GM23248 (cell line): ENCODE measurements at regions not wholly inside any gene's neighbourhood (a gene's known extent, or its start where the extent isn't known, plus 50 kb on each side); places are given as distances from the start of the nearest gene placed in this dataset.

Source experiments
- DNase-seq: peaks from one replicate; pipeline ENCODE4 v3.0.0-alpha.2; 2015
- H2AFZ ChIP-seq: fragments of 200-600 bp; sonication (generic); 2 replicates; pipeline ENCODE4 v1.6.1; 2016; ENCODE audit warnings: antibody characterized with exemption
- H3F3A ChIP-seq: fragments of 200-600 bp; sonication (generic); 2 replicates; pipeline ENCODE4 v1.6.1; 2016; ENCODE audit warnings: mild to moderate bottlenecking, antibody characterized with exemption, mixed run types; ENCODE audit not compliant: insufficient read depth
- H3K27ac ChIP-seq: fragments of 200-600 bp; sonication (generic); 2 replicates; pipeline ENCODE4 v1.5.1; 2016; ENCODE audit warnings: mild to moderate bottlenecking
- H3K27me3 ChIP-seq: fragments of 200-600 bp; sonication (generic); replicated peaks from 2 replicates; pipeline ENCODE4 v1.6.1; 2016; ENCODE audit warnings: mild to moderate bottlenecking; ENCODE audit not compliant: insufficient read depth
- H3K36me3 ChIP-seq: fragments of 200-600 bp; sonication (generic); 2 replicates; pipeline ENCODE4 v1.6.1; 2016; ENCODE audit warnings: low read depth, mild to moderate bottlenecking
- H3K4me1 ChIP-seq: fragments of 200-600 bp; sonication (generic); 2 replicates; pipeline ENCODE4 v1.6.1; 2016; ENCODE audit warnings: mild to moderate bottlenecking; ENCODE audit not compliant: insufficient read depth
- H3K4me2 ChIP-seq: fragments of 200-600 bp; sonication (generic); one replicate; pipeline ENCODE4 v1.6.1; 2016; ENCODE audit warnings: mild to moderate bottlenecking; ENCODE audit not compliant: unreplicated experiment
- H3K4me3 ChIP-seq: fragments of 200-600 bp; sonication (generic); 2 replicates; pipeline ENCODE4 v1.5.1; 2016; ENCODE audit warnings: mild to moderate bottlenecking
- H3K79me2 ChIP-seq: fragments of 200-600 bp; sonication (generic); 2 replicates; pipeline ENCODE4 v1.6.1; 2016; ENCODE audit warnings: mild to moderate bottlenecking; ENCODE audit not compliant: insufficient read depth
- H3K9ac ChIP-seq: fragments of 200-600 bp; sonication (generic); 2 replicates; pipeline ENCODE4 v1.6.1; 2016; ENCODE audit warnings: mild to moderate bottlenecking
- H3K9me2 ChIP-seq: fragments of 200-600 bp; sonication (generic); 2 replicates; pipeline ENCODE4 v1.6.1; 2016; ENCODE audit warnings: mixed run types, mild to moderate bottlenecking, moderate library complexity; ENCODE audit not compliant: insufficient read depth
- H3K9me3 ChIP-seq: fragments of 200-600 bp; sonication (generic); one replicate; pipeline ENCODE4 v1.6.1; 2017; ENCODE audit warnings: low read depth
- H4K20me1 ChIP-seq: fragments of 200-600 bp; sonication (generic); 2 replicates; pipeline ENCODE4 v1.6.0; 2016; ENCODE audit not compliant: insufficient read depth
- EZH2 ChIP-seq: fragments of 200-600 bp; sonication (generic); IDR thresholded peaks from 2 replicates; pipeline ENCODE4 v1.6.1; 2018; ENCODE audit warnings: antibody characterized with exemption, mild to moderate bottlenecking; ENCODE audit not compliant: insufficient read depth, poor library complexity, severe bottlenecking
- EZH2phosphoT487 ChIP-seq: fragments of 200-600 bp; sonication (generic); IDR thresholded peaks from 2 replicates; pipeline ENCODE4 v1.6.1; 2018; ENCODE audit warnings: antibody characterized with exemption, moderate library complexity, mild to moderate bottlenecking, low read depth; ENCODE audit not compliant: insufficient read depth
- WGBS, 2 experiments: methylation state at CpG; one replicate each; pipeline ENCODE4 v1.1.6; 2015 to 2017; ENCODE audit warnings: low lambda C conversion rate in 2 of 2, low coverage in 1 of 2; ENCODE audit errors: missing lambda C conversion rate in 2 of 2; 5-methylcytosine and 5-hydroxymethylcytosine counted together
- in situ Hi-C: fragments of 300-500 bp; cut with MboI; formaldehyde crosslinking; loops from 2 replicates; pipeline ENCODE4 v1.15.0; 2020

DNA sequence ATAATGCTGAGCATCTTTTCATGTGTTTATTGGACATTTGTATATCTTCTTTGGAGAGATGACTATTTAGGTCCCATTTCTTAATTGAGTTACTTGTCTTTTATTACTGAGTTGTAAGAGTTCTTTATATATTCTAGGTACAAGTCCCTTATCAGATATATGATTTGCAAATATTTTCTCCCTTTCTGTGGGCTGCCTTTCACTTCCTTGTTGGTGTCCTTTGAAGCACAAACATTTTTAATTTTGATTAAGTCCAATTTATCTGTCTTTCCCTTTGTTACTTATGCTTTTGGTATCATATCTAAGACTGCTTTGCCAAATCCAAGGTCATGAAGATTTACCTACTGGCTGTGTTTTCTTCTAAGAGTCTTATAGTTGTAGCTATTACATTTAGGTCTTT is 113.2 kb downstream of the HNRNPD start:
- Histone ChIP-seq H3F3A (no peaks in the 10 kb centered on the region), H3K36me3 (no peaks in the 10 kb centered on the region), H3K27me3 (no peaks in the 10 kb centered on the region), H4K20me1 (no peaks in the 10 kb centered on the region), H3K79me2 (no peaks in the 10 kb centered on the region), H3K27ac (no peak overlapping the region), H3K9me2 (no peaks in the 10 kb centered on the region), H3K4me2 (no peak overlapping the region), H3K4me1 (no peaks in the 10 kb centered on the region), H3K9me3 (no peaks in the 10 kb centered on the region), H3K9ac (no peak overlapping the region), H3K4me3 (no peak overlapping the region), H2AFZ (no peak overlapping the region)
- in situ Hi-C loops = no loop called here
- TF ChIP-seq EZH2phosphoT487 (no peak), EZH2 (no peak)
- no peak for DNase-seq

GRCh38 chr4:82256718-82257117 is 117.1 kb downstream of the HNRNPD start:
- Histone ChIP-seq H3K27ac (no peak overlapping the region), H2AFZ (no peak overlapping the region), H3F3A (no peaks in the 10 kb centered on the region), H3K4me2 (no peak overlapping the region), H3K4me3 (no peak overlapping the region), H3K9me2 (no peaks in the 10 kb centered on the region), H3K36me3 (no peaks in the 10 kb centered on the region), H3K27me3 (no peaks in the 10 kb centered on the region), H3K4me1 (no peaks in the 10 kb centered on the region), H3K9ac (no peak overlapping the region), H4K20me1 (no peaks in the 10 kb centered on the region), H3K79me2 (no peaks in the 10 kb centered on the region), H3K9me3 (no peaks in the 10 kb centered on the region)
- no peak for TF ChIP-seq EZH2phosphoT487
- no peak for TF ChIP-seq EZH2
- no peak for DNase-seq
- in situ Hi-C loops = no loop called here
- WGBS, 2 experiments = 43 to 49% methylated on average over 2 of the region's 2 CpGs

GRCh38 chr4:82255657-82256056 is 118.1 kb downstream of the HNRNPD start:
- no peaks in the 10 kb centered on the region for H4K20me1 ChIP-seq
- no peaks in the 10 kb centered on the region for H3K4me1 ChIP-seq
- WGBS, 2 experiments = 19 to 39% methylated on average over 1 of the region's 1 CpG
- H3K36me3 ChIP-seq = no peaks in the 10 kb centered on the region
- in situ Hi-C loops = no loop called here
- no peak for DNase-seq
- no peak overlapping the region for H3K4me2 ChIP-seq
- no peaks in the 10 kb centered on the region for H3K79me2 ChIP-seq
- TF ChIP-seq EZH2 (no peak), EZH2phosphoT487 (no peak)
- no peaks in the 10 kb centered on the region for H3K9me2 ChIP-seq
- no peak overlapping the region for H3K9ac ChIP-seq
- H3K27me3 ChIP-seq = no peaks in the 10 kb centered on the region
- no peak overlapping the region for H2AFZ ChIP-seq
- H3K27ac ChIP-seq = no peak overlapping the region
- no peak overlapping the region for H3K4me3 ChIP-seq
- no peaks in the 10 kb centered on the region for H3K9me3 ChIP-seq
- H3F3A ChIP-seq = no peaks in the 10 kb centered on the region

DNA sequence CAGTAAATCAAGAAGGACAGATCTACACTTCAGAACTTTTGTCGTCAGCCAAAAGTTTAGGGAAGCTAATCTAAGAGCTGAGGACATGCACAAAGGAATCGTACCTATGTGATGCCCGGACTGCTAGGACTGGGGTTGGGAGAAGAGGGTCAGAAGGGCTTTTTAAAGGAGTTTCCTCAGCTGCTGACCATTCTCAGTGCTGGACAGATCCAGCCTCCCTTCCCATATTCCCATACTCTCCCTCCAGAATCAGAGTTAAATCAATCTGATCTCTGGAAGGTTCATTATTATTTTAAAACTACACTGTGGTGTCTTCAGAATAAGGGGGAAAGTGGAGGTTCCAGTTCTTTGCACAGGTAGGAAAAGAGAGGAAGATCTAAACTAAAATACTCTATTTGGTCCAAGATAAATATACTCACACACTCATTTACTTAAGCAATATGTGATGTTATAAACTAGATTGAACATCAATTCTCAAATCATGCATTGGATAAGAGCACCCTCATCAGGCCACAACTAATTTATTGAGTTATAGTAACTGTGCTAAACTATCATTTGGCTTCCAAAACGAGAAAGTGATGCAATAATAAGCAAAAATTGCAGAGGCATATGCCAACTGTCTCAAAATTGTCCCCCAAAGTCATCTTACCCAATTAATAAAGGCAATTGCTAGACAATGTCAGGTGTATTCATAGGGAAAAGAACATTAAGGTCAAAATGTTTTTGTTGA is 124.7 kb downstream of the HNRNPD start:
- Histone ChIP-seq H3K9me3 (no peaks in the 10 kb centered on the region), H4K20me1 (no peaks in the 10 kb centered on the region), H3F3A (no peaks in the 10 kb centered on the region), H2AFZ (no peak overlapping the region), H3K36me3 (no peaks in the 10 kb centered on the region), H3K4me3 (no peak overlapping the region), H3K9me2 (no peaks in the 10 kb centered on the region), H3K4me2 (no peak overlapping the region), H3K4me1 (no peaks in the 10 kb centered on the region), H3K27me3 (no peaks in the 10 kb centered on the region), H3K27ac (no peak overlapping the region), H3K9ac (no peak overlapping the region), H3K79me2 (no peaks in the 10 kb centered on the region)
- in situ Hi-C loops = no loop called here
- WGBS, 2 experiments = 22 to 31% methylated on average over 4 of the region's 4 CpGs
- TF ChIP-seq EZH2phosphoT487 (no peak), EZH2 (no peak)
- no peak for DNase-seq

- WGBS, 2 experiments = 39 to 47% methylated on average over 1 of the region's 1 CpG
- Histone ChIP-seq H3K9ac (no peak overlapping the region), H3K4me3 (no peak overlapping the region), H3K27ac (no peak overlapping the region), H4K20me1 (no peaks in the 10 kb centered on the region), H2AFZ (no peak overlapping the region), H3K4me2 (no peak overlapping the region), H3K9me2 (no peaks in the 10 kb centered on the region), H3K27me3 (no peaks in the 10 kb centered on the region; the same call in 1 of the 2 replicates), H3F3A (no peaks in the 10 kb centered on the region), H3K36me3 (no peaks in the 10 kb centered on the region), H3K4me1 (no peaks in the 10 kb centered on the region), H3K9me3 (no peaks in the 10 kb centered on the region), H3K79me2 (no peaks in the 10 kb centered on the region)
- DNase-seq = no peak
- in situ Hi-C loops = no loop called here
- TF ChIP-seq EZH2phosphoT487 = no peak
Measured at GRCh38 chr4:82247629-82248028, 126.2 kb downstream of the HNRNPD start.
